ENCODE measurements at regions not wholly inside any gene's neighbourhood (a gene's known extent, or its start where the extent isn't known, plus 50 kb on each side); places are given as distances from the start of the nearest gene placed in this dataset.
A peak's percentile ranks its signal among the peaks of the same experiment; 100 is the strongest.

DNA sequence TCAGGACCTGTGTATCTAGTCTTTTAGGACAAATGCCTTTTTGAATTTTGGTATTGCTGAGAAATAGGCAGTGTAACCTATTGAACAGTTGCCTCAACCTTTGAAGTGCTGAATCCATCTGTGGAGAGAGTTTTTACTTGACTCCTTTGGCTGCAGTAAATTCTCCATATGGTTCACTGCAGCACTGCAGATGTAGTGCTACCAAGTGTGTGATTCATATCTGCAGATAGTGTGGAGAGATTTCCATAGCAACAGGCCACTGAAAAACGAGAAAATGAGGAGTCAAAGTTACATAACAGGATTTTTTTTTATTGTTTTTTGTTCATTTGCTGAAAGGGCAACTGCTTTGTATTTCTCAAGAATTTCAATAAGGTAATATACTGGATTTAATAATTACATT, 356.1 kb downstream of the RAB38 start:
- no peaks in the 10 kb centered on the region for H3F3A ChIP-seq (ENCODE audit: low read length, unreplicated experiment)
- ATAC-seq (peak; percentile 37; the same call in 1 of the 2 replicates), DNase-seq (no peak)
- H3K27ac ChIP-seq (ENCODE audit: low read length) = no peak overlapping the region
- H3K9me2 ChIP-seq (replicated peaks; ENCODE audit: low read length) = no peaks in the 10 kb centered on the region
- no peak overlapping the region for H3K9ac ChIP-seq (ENCODE audit: low read length)
- H2AFZ ChIP-seq (ENCODE audit: low read length) = no peak overlapping the region
- POLR2A ChIA-PET (ENCODE audit: unreplicated experiment) = no interaction called here
- CTCF ChIA-PET = no interaction called here
- no peaks in the 10 kb centered on the region for H4K20me1 ChIP-seq (ENCODE audit: low read length)
- no peak overlapping the region for H3K4me2 ChIP-seq (ENCODE audit: low read length)
- intact Hi-C loops (cut with micrococcal nuclease) = no loop called here
- H3K4me1 ChIP-seq (ENCODE audit: insufficient read depth, low read length) = no peaks in the 10 kb centered on the region
- H3K9me3 ChIP-seq (ENCODE audit: low read length) = no peaks in the 10 kb centered on the region
- no peak overlapping the region for H3K4me3 ChIP-seq (ENCODE audit: low read length)
- H3K36me3 ChIP-seq (ENCODE audit: low read depth, low read length) = no peaks in the 10 kb centered on the region
- H3K79me2 ChIP-seq (ENCODE audit: low read length) = no peaks in the 10 kb centered on the region
- no peaks in the 10 kb centered on the region for H3K27me3 ChIP-seq (ENCODE audit: low read length)
- no TSS peak for BruUV-seq (replicated peaks)
- TF ChIP-seq, protein P1, sequence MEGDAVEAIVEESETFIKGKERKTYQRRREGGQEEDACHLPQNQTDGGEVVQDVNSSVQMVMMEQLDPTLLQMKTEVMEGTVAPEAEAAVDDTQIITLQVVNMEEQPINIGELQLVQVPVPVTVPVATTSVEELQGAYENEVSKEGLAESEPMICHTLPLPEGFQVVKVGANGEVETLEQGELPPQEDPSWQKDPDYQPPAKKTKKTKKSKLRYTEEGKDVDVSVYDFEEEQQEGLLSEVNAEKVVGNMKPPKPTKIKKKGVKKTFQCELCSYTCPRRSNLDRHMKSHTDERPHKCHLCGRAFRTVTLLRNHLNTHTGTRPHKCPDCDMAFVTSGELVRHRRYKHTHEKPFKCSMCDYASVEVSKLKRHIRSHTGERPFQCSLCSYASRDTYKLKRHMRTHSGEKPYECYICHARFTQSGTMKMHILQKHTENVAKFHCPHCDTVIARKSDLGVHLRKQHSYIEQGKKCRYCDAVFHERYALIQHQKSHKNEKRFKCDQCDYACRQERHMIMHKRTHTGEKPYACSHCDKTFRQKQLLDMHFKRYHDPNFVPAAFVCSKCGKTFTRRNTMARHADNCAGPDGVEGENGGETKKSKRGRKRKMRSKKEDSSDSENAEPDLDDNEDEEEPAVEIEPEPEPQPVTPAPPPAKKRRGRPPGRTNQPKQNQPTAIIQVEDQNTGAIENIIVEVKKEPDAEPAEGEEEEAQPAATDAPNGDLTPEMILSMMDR (conservative IDR thresholded peaks at IDR 0.05; ENCODE audit: low read depth, low read length) = no peak
- TF ChIP-seq EZH2phosphoT487 (IDR thresholded peaks at IDR 0.05; ENCODE audit: borderline replicate concordance, low read length) = no peak
- TF ChIP-seq EZH2 (IDR thresholded peaks at IDR 0.05; ENCODE audit: low read length, unreplicated experiment) = no peak

DNA sequence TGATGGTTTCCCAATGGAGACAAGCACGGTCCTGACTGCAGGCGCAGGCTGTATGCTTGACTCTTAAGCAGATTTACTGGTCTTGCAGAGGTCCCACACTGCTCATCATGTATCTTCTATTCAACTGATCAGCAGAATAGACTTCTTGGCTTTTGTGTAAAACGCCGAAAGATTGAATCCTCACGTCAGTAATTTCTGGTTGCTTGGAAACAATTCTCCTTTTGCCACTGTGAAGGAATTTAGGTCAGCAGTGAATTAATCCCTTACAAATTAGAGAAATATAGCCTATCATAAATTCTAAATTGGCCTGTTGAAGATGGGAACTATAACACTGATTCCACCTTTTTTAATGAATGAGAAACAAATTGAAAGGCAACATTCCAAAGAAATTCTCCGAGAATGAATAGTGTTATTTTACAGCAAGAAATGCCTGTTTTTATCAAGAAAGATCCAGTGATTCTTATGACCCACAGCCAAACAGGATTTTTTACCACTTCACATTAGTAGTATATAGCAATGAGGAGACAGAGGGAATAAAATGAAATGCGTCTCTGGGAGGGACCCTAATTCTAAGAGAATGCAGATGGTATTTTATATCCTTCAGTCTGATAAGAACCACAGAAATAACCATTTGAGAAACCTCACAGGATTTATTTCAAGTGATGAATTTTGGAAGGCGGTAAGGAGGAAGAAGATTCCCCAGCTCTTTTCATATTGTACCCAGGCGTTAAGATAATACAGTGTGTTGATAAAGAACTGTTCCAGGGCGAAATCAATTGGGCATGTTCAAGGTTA, 362.5 kb downstream of the RAB38 start:
- POLR2A ChIA-PET (ENCODE audit: unreplicated experiment) = no interaction called here
- intact Hi-C loops (cut with micrococcal nuclease) = loop anchor here (5.0 kb wide), 1 partner anchor 65 kb away; no protein-coding TSS in a partner anchor
- 0 out of 2 replicates have a peak, but pooled peaks cover 3% of the 10 kb centered on the region for H3K4me1 ChIP-seq (ENCODE audit: insufficient read depth, low read length)

More for the DNA sequence above, 362.5 kb downstream of the RAB38 start:
- Histone ChIP-seq H3K79me2 (ENCODE audit: low read length) (no peaks in the 10 kb centered on the region), H3K9me2 (replicated peaks; ENCODE audit: low read length) (no peaks in the 10 kb centered on the region), H3F3A (ENCODE audit: low read length, unreplicated experiment) (no peaks in the 10 kb centered on the region), H3K4me2 (ENCODE audit: low read length) (no peak overlapping the region), H3K36me3 (ENCODE audit: low read depth, low read length) (no peaks in the 10 kb centered on the region), H2AFZ (ENCODE audit: low read length) (no peak overlapping the region), H3K27me3 (ENCODE audit: low read length) (no peaks in the 10 kb centered on the region), H3K9ac (ENCODE audit: low read length) (no peak overlapping the region), H4K20me1 (ENCODE audit: low read length) (no peaks in the 10 kb centered on the region), H3K4me3 (ENCODE audit: low read length) (no peak overlapping the region), H3K9me3 (ENCODE audit: low read length) (no peaks in the 10 kb centered on the region), H3K27ac (ENCODE audit: low read length) (no peak overlapping the region)
- CTCF ChIA-PET = no interaction called here
- ATAC-seq (no peak), DNase-seq (no peak)
- TF ChIP-seq, protein P1 (conservative IDR thresholded peaks at IDR 0.05; ENCODE audit: low read depth, low read length) = no peak
- TF ChIP-seq EZH2phosphoT487 (IDR thresholded peaks at IDR 0.05; ENCODE audit: borderline replicate concordance, low read length) (no peak), EZH2 (IDR thresholded peaks at IDR 0.05; ENCODE audit: low read length, unreplicated experiment) (no peak)
- no TSS peak for BruUV-seq (replicated peaks)

Data from PC-3 (cell line).